ENCODE measurements at regions not wholly inside any gene's neighbourhood (a gene's known extent, or its start where the extent isn't known, plus 50 kb on each side); places are given as distances from the start of the nearest gene placed in this dataset.

- H3K4me3 ChIP-seq (ENCODE audit: low read length) = no peak overlapping the region
- no peak for DNase-seq (ENCODE audit: low read depth)
- TF ChIP-seq CTCF (IDR thresholded peaks at IDR 0.05; ENCODE audit: insufficient read depth, low read depth, low read length, missing control alignments) = no peak
These were observed 88.8 kb upstream of the DUSP5 start for GRCh38 chr10:110408943-110409342.

DNA sequence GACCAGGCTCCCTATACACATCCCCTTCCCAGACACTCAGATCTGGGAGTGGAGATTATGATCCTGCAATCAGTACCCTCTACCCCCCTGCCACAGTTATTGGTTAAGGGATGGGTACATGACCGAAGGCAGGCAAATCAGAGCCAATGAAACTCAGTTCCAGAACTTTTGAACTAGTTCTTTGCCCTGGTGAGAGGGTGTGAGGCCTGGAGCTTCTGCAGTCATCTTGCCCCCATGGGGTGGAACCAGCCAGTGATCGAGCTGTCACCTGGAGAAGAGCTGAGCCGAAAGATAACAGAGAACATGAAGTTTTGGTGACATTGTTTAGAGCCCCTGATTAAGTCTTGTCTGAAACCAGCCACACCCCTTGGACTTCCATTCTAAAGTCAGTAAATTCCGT, 88.2 kb upstream of the DUSP5 start:
- H3K4me3 ChIP-seq (ENCODE audit: low read length) = no peak overlapping the region
- no peak for TF ChIP-seq CTCF (IDR thresholded peaks at IDR 0.05; ENCODE audit: insufficient read depth, low read depth, low read length, missing control alignments)
- DNase-seq (ENCODE audit: low read depth) = no peak

DNA sequence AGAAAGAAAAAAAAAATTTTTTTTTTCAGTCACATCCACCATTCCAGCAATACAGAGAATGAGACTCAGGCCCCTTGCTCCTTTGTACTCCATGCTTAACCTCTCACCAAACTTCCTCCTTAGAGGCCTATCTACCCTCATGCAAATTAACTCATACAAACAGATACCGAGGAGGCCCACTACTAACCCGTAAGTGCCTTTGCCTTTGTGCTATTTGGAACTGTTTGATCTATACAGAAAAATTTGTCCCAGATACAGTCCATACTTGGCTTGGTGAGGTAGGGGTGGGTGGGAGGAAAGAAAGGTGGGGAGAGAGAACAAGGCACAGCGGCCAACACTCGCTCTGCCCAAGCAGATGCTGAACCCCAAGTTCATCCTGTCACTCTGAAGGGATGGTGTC, 87.8 kb upstream of the DUSP5 start:
- no peak for TF ChIP-seq CTCF (IDR thresholded peaks at IDR 0.05; ENCODE audit: insufficient read depth, low read depth, low read length, missing control alignments)
- DNase-seq (ENCODE audit: low read depth) = no peak
- H3K4me3 ChIP-seq (ENCODE audit: low read length) = no peak overlapping the region

GRCh38 chr10:110410329-110411046, 87.2 kb upstream of the DUSP5 start:
- DNase-seq (ENCODE audit: low read depth) = peak; percentile 98
- no peak overlapping the region for H3K4me3 ChIP-seq (ENCODE audit: low read length)
- TF ChIP-seq CTCF (IDR thresholded peaks at IDR 0.05; ENCODE audit: insufficient read depth, low read depth, low read length, missing control alignments) = no peak

DNA sequence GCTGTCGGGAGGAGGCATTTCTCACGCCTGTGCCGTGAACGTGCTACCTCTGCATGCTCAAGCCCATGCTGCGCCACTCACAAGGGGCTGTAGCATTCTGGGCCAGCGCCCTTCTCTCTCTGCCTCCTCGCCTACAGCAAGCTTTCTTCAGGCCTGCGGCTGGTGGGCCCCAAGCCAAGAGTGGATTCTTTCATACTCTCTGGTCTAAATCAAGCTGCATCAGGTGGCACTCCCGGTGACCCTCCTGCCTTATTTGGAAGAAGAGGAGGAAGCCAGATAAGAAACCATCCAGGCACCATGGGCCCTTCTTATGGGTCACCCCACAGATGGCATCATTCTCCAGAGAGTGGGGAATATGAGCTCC, 86.7 kb upstream of the DUSP5 start:
- DNase-seq (ENCODE audit: low read depth) = peak; percentile 36
- TF ChIP-seq CTCF (IDR thresholded peaks at IDR 0.05; ENCODE audit: insufficient read depth, low read depth, low read length, missing control alignments) = no peak
- no peak overlapping the region for H3K4me3 ChIP-seq (ENCODE audit: low read length)

- TF ChIP-seq CTCF (IDR thresholded peaks at IDR 0.05; ENCODE audit: insufficient read depth, low read depth, low read length, missing control alignments) = no peak
- no peak overlapping the region for H3K4me3 ChIP-seq (ENCODE audit: low read length)
- DNase-seq (ENCODE audit: low read depth) = no peak
These were observed 84.5 kb upstream of the DUSP5 start for GRCh38 chr10:110413049-110413783.
